Panc1 (cell line): ENCODE measurements at regions not wholly inside any gene's neighbourhood (a gene's known extent, or its start where the extent isn't known, plus 50 kb on each side); places are given as distances from the start of the nearest gene placed in this dataset.

Experiments used
- REST ChIP-seq, 2 experiments: IDR thresholded peaks; 2 replicates each; pipeline ENCODE4 v1.6.1; 2011 to 2012; ENCODE audit warnings: low read depth in 2 of 2, control low read depth in 1 of 2, low read length in 1 of 2, mild to moderate bottlenecking in 1 of 2, moderate library complexity in 1 of 2; ENCODE audit not compliant: insufficient read depth in 1 of 2
- TF ChIP-seq, protein P1 (sequence below): fragments of 450-650 bp; IDR thresholded peaks from 2 replicates; pipeline ENCODE4 v1.5.1; 2017; ENCODE audit warnings: mild to moderate bottlenecking

DNA sequence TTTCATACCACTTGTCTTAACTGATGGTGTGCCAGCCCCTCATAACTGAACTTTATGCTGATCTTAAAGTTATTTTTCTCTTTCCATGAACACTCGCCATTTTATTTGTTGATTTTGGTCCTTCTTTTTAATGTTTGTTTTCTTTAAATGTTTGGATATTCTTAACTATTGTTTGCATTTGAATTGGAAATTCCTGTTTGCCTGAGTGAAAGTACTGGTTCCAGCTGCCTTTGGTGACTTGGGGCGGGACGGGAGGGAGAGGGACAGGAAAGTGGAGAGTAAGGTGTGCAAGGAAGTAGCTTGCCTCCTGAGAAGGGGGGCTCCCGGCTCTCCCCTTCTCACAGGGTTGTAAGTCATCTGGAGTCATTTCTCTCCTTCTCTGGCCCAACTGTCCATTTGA is 287.1 kb upstream of the PPP2R3A start:
- TF ChIP-seq, protein P1, sequence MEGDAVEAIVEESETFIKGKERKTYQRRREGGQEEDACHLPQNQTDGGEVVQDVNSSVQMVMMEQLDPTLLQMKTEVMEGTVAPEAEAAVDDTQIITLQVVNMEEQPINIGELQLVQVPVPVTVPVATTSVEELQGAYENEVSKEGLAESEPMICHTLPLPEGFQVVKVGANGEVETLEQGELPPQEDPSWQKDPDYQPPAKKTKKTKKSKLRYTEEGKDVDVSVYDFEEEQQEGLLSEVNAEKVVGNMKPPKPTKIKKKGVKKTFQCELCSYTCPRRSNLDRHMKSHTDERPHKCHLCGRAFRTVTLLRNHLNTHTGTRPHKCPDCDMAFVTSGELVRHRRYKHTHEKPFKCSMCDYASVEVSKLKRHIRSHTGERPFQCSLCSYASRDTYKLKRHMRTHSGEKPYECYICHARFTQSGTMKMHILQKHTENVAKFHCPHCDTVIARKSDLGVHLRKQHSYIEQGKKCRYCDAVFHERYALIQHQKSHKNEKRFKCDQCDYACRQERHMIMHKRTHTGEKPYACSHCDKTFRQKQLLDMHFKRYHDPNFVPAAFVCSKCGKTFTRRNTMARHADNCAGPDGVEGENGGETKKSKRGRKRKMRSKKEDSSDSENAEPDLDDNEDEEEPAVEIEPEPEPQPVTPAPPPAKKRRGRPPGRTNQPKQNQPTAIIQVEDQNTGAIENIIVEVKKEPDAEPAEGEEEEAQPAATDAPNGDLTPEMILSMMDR = no peak
- TF ChIP-seq REST (IDR thresholded peaks at IDR 0.05; ENCODE audit: insufficient read depth in 1 of 2, low read depth in 2 of 2, low read length in 1 of 2) = no peak
